ACC112 (cell line): ENCODE measurements at regions not wholly inside any gene's neighbourhood (a gene's known extent, or its start where the extent isn't known, plus 50 kb on each side); places are given as distances from the start of the nearest gene placed in this dataset.

Experiments used
- H2AFZ ChIP-seq: fragments of 200-600 bp; sonication (generic); one replicate; pipeline ENCODE4 v1.6.0; 2017; ENCODE audit warnings: antibody characterized with exemption, low read length; ENCODE audit not compliant: unreplicated experiment
- H3K27ac ChIP-seq: fragments of 200-600 bp; sonication (generic); 2 replicates; pipeline ENCODE4 v1.5.1; 2014; ENCODE audit warnings: low read depth, mild to moderate bottlenecking, antibody characterized with exemption, low read length, moderate library complexity
- H3K27me3 ChIP-seq: fragments of 200-600 bp; sonication (generic); 2 replicates; pipeline ENCODE4 v1.6.1; 2014; ENCODE audit warnings: mild to moderate bottlenecking, antibody characterized with exemption, low read length, moderate library complexity, mixed read lengths; ENCODE audit not compliant: insufficient read depth
- H3K36me3 ChIP-seq: fragments of 200-600 bp; sonication (generic); 2 replicates; pipeline ENCODE4 v1.6.1; 2016; ENCODE audit warnings: mild to moderate bottlenecking, antibody characterized with exemption, low read length, moderate library complexity, mixed read lengths; ENCODE audit not compliant: insufficient read depth
- H3K4me1 ChIP-seq: fragments of 200-600 bp; sonication (generic); one replicate; pipeline ENCODE4 v1.6.1; 2016; ENCODE audit warnings: low read length, mixed read lengths; ENCODE audit not compliant: insufficient read depth, unreplicated experiment, control insufficient read depth
- H3K4me3 ChIP-seq: fragments of 200-600 bp; sonication (generic); 2 replicates; pipeline ENCODE4 v1.5.1; 2014; ENCODE audit warnings: mild to moderate bottlenecking, low read depth, low read length
- H3K79me2 ChIP-seq: fragments of 200-600 bp; sonication (generic); one replicate; pipeline ENCODE4 v1.6.0; 2016; ENCODE audit warnings: low read length; ENCODE audit not compliant: control insufficient read depth, unreplicated experiment, insufficient read depth

DNA sequence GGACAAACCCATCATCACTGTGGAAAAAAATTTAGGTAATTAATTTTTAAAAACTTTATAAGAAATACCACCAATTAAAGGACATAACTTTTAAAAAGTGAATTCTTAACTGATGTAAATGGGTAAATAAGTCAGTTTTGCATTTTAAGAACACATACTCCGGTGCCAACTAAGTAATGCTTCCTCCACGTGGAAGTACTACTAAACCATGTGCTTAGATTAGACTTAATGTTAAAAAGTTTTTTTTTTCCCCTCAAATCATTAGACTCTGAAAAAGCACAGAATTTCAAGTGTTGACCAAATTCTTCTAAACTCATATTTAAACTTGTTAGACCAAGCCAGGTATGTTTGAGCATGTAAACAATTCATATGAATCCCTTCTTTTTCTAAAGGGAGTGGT is 242.0 kb downstream of the NFKBIZ start:
- Histone ChIP-seq H3K4me3 (no peak overlapping the region), H2AFZ (no peak overlapping the region), H3K27ac (no peak overlapping the region), H3K4me1 (peaks cover 11% of the 10 kb centered on the region), H3K79me2 (no peaks in the 10 kb centered on the region), H3K36me3 (no peaks in the 10 kb centered on the region), H3K27me3 (no peaks in the 10 kb centered on the region)

DNA sequence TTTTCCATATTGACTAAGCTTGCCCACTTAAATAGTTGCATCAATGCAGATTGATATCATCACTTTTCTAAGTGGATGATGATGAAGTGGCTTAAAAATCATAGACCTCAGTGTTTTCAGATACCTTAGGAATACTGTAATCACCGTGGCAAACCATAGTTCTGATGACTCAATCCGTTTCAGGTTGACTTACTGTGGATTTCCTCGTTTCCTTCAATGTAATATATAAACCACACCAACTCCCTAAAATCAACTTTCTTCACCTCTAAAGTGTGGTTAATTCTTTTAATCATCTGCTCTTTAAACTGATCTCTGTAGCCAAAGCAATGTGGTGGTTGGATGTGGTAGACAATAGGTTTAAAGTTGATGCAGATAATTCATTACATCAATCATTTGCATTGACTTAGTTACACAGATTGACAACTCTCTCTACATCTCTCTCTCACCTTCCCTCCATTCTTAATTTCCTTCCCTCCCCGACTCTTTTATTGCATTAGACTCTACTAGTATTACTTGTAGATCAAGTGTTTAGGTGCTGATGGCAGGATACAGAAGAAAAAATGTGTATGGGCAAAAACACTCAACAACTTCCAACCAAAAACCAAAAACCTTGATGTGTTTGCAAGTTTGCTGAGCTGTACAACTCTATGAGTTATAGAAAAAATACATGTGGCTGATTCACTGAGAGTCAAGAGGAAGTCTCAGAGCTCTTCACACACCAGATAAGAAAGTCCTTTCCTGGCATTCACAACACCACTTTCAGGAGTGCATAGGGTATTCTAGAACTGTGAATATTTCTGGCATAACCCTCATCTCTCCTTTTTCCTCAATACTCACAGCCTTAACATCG is 243.5 kb downstream of the NFKBIZ start:
- Histone ChIP-seq H3K27me3 (no peaks in the 10 kb centered on the region), H3K36me3 (no peaks in the 10 kb centered on the region), H3K4me3 (no peak overlapping the region), H2AFZ (no peak overlapping the region), H3K4me1 (peaks cover 11% of the 10 kb centered on the region), H3K79me2 (no peaks in the 10 kb centered on the region), H3K27ac (no peak overlapping the region)

DNA sequence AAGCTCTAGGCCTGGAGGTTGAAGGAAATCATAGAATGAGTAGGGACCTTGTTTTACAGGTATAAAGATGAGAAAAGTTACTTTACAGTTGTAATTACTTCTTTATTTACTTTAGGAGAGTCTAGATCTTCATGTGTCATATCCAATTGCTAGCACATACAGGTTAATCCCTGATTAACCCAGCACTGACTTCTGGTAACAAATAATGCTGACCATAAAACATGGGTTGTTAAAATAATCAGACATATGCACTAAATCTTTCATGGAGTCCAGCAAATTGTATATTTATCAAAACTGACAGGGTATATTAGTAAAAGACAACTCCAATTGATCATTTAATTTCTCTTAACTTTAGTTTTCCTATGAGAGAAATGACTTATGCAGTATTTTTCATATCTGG is 245.2 kb downstream of the NFKBIZ start:
- H2AFZ ChIP-seq = no peak overlapping the region

DNA sequence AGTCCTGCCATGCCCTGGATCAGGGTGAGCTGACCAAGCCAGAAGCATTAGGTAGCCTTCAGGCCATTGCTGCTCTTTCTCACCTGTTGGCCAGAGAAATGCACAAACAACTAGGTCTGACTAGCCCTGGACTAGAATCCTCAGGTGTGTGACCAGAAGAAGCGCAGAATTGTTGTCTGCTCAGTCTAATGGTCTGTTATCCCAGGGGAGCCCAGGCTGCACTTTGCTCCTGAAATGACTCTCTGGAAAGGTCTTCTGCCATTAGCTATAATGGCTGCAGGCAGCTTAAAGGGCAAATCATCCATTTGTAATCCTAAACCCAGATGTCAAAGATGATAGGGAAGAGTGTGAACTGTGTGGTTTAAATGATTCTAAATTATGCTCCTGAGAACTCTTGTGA is 246.1 kb downstream of the NFKBIZ start:
- no peaks in the 10 kb centered on the region for H3K79me2 ChIP-seq
- no peaks in the 10 kb centered on the region for H3K36me3 ChIP-seq
- H2AFZ ChIP-seq = no peak overlapping the region
- no peaks in the 10 kb centered on the region for H3K27me3 ChIP-seq
- peaks cover 8% of the 10 kb centered on the region for H3K4me1 ChIP-seq
- H3K4me3 ChIP-seq = no peak overlapping the region
- H3K27ac ChIP-seq = no peak overlapping the region

More for the DNA sequence above, 245.2 kb downstream of the NFKBIZ start:
- no peaks in the 10 kb centered on the region for H3K36me3 ChIP-seq
- no peaks in the 10 kb centered on the region for H3K27me3 ChIP-seq
- H3K4me3 ChIP-seq = no peak overlapping the region
- H3K4me1 ChIP-seq = peaks cover 11% of the 10 kb centered on the region
- no peaks in the 10 kb centered on the region for H3K79me2 ChIP-seq
- H3K27ac ChIP-seq = no peak overlapping the region

DNA sequence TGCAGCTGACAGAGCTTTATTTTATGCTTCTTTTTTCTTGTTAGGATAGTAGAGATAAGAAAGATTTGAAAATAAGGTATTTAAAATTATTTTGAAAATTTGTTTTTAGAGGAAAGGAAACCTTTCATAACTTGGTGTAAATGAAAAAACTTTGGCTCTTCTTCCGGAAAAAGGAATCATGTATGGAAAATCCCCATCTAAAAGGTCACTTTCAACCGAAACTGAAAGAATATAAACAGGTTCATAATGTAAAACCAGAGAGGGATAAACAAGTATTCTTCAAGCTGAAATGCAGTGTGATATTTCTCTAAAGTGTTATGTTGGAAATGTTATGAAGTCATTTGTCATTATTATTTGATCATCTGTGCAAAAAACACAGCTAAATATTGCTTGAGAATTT is 246.8 kb downstream of the NFKBIZ start:
- no peak overlapping the region for H3K27ac ChIP-seq
- H3K27me3 ChIP-seq = no peaks in the 10 kb centered on the region
- H3K4me1 ChIP-seq = peaks cover under 1% of the 10 kb centered on the region
- no peaks in the 10 kb centered on the region for H3K79me2 ChIP-seq
- H3K36me3 ChIP-seq = no peaks in the 10 kb centered on the region
- H2AFZ ChIP-seq = no peak overlapping the region
- no peak overlapping the region for H3K4me3 ChIP-seq

DNA sequence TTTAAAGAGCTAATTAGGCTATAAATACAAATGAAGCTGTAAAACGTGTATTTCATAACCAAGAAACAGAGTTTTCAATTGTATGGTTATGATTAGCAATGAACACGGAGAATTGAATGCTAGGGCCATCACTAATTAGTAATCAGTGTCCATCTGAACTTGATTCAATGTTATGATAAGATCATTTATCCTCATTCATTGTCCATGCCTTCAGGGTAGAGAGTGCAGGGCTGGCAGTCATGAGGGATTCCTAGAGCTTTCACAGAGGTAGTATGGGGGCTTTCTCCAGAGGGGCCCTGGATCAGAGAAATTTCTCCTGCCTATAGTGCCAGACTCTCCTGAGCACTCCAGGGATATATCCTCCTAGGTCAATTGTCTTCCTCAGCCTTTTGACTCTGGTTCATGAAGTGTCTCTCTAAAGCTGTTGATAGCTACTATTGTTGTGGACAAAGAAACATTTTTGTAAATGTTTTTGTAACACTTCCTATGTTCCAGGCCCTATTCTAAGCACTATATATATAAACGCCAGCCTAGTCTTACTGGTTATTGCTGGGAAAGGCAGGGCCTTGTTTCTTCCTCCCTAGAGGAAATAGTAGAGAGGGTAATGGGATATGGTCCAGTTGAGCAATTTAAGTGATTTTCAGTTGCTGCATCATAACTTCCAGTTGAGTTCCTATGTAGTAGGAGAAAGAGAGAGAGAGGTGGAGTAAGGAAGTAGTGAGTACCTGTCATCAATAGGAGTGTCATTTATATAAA is 249.0 kb downstream of the NFKBIZ start:
- Histone ChIP-seq H2AFZ (no peak overlapping the region), H3K4me1 (no peaks in the 10 kb centered on the region), H3K36me3 (no peaks in the 10 kb centered on the region), H3K27me3 (no peaks in the 10 kb centered on the region), H3K79me2 (no peaks in the 10 kb centered on the region), H3K4me3 (no peak overlapping the region), H3K27ac (no peak overlapping the region)

DNA sequence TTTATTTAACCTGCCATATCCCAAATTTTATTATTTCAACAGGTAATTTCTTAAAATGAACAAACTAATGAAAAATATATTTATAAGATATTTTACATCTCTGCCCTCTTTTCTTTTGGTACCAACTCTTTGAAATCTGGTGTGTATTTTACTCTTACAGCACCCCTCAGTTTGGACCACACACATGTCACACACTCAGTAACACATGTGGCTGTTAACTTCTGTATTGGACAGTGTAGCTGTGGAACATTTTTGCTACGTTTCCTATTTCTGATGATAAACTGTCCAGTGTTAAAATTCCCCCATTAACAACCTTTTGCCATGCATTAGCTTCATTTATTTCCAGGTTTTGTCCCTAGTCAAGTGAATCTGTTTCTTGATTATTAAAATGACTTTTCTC is 250.6 kb downstream of the NFKBIZ start:
- Histone ChIP-seq H3K4me1 (no peaks in the 10 kb centered on the region), H3K36me3 (no peaks in the 10 kb centered on the region), H3K4me3 (no peak overlapping the region), H3K27ac (no peak overlapping the region), H2AFZ (no peak overlapping the region), H3K79me2 (no peaks in the 10 kb centered on the region), H3K27me3 (no peaks in the 10 kb centered on the region)

DNA sequence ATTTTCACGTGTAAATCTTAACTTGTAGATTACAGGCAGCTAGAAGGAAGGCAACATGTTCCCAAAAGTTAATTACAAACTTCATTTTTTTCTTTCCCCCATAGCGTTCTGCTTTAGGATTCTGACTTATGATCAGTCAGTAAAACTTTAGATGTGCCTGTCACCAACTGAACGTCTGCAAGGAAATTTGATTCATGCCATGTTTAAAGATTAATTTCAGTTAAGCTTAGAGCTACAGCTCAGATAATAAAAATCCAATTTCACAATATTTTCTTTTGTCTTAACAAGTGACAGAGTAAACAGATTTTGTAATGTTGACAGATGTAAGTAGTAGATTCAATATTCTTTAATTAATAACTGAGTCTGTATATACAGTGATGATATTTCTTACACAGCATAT is 253.1 kb downstream of the NFKBIZ start:
- no peaks in the 10 kb centered on the region for H3K27me3 ChIP-seq
- no peaks in the 10 kb centered on the region for H3K79me2 ChIP-seq
- no peak overlapping the region for H3K4me3 ChIP-seq
- H3K27ac ChIP-seq = no peak overlapping the region
- H2AFZ ChIP-seq = peak overlapping the region; percentile 60
- H3K4me1 ChIP-seq = peaks cover 4% of the 10 kb centered on the region
- no peaks in the 10 kb centered on the region for H3K36me3 ChIP-seq

DNA sequence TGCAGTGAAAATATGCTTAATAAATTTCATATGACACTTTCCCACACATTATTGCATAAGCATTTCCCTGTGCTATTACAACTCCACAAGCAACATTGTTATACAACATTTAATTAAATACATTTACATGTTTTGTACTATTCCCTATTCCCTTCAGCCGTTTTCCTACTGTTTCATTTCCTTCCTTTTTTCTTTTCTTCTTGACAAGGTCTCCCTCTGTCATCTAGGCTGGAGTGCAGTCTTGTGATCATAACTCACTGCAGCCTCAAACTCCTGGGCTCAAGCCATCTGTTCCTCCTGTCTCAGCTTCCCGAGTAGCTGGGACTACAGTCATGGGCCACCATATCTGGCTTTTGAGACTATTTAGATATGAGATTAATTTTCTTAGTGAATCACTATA is 254.7 kb downstream of the NFKBIZ start:
- H2AFZ ChIP-seq = no peak overlapping the region
- H3K79me2 ChIP-seq = no peaks in the 10 kb centered on the region
- peaks cover 4% of the 10 kb centered on the region for H3K4me1 ChIP-seq
- H3K36me3 ChIP-seq = no peaks in the 10 kb centered on the region
- H3K27me3 ChIP-seq = no peaks in the 10 kb centered on the region
- H3K4me3 ChIP-seq = no peak overlapping the region
- H3K27ac ChIP-seq = no peak overlapping the region

DNA sequence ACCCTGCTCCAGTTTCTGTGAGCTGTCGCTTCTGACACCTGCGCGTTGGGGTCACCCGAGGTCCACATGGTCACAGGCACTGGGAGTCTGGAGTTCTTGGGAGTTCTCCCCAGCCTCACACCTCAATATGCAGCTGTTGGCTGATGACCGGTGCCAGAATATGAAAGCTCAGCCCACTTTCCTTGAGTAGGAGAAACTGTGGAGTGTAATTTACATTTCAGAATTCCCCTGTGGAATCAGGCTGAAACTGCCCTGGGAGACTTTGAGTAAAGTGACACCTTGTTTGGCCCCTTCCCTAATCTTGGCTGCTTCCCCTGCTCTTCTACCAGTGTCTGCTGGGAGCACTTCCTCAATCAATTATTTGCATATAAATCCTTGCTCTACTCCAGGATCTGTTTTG is 255.9 kb downstream of the NFKBIZ start:
- Histone ChIP-seq H2AFZ (no peak overlapping the region), H3K27ac (no peak overlapping the region), H3K36me3 (no peaks in the 10 kb centered on the region), H3K4me3 (no peak overlapping the region), H3K4me1 (peaks cover 4% of the 10 kb centered on the region), H3K79me2 (no peaks in the 10 kb centered on the region), H3K27me3 (no peaks in the 10 kb centered on the region)
